CD14-positive monocyte (primary cell): ENCODE measurements at regions not wholly inside any gene's neighbourhood (a gene's known extent, or its start where the extent isn't known, plus 50 kb on each side); places are given as distances from the start of the nearest gene placed in this dataset.

Source experiments
- DNase-seq, 3 donors: peaks; one replicate each; pipeline ENCODE4 v3.0.0-alpha.2; 2011 to 2022
- H2AFZ ChIP-seq: 2 replicates; pipeline ENCODE4 v1.6.0; 2012; ENCODE audit warnings: mild to moderate bottlenecking, low read depth, low read length, inconsistent platforms; ENCODE audit not compliant: insufficient read depth, poor library complexity, severe bottlenecking
- H3K27ac ChIP-seq, 2 donors: 1 replicate in 1 of 2; 2 replicates in 1 of 2; pipeline ENCODE4 v1.5.1; 2012 to 2013; ENCODE audit warnings: low read length in 2 of 2, control low read depth in 1 of 2, inconsistent platforms in 1 of 2, low read depth in 1 of 2, mild to moderate bottlenecking in 1 of 2
- H3K27me3 ChIP-seq, 2 donors: one replicate each; pipeline versions ENCODE4 v1.6.0 to v1.6.1; 2011 to 2013; ENCODE audit warnings: low read length in 2 of 2; ENCODE audit not compliant: control insufficient read depth in 2 of 2, insufficient read depth in 2 of 2
- H3K36me3 ChIP-seq, 2 donors: replicated peaks in 1 of 2; 1 replicate in 1 of 2; 2 replicates in 1 of 2; pipeline versions ENCODE4 v1.5.1 to v1.6.1; 2012 to 2013; ENCODE audit warnings: low read length in 2 of 2, control low read depth in 1 of 2, inconsistent platforms in 1 of 2, mild to moderate bottlenecking in 1 of 2; ENCODE audit not compliant: insufficient read depth in 2 of 2, control insufficient read depth in 1 of 2
- H3K4me1 ChIP-seq, 2 donors: 1 replicate in 1 of 2; 2 replicates in 1 of 2; pipeline versions ENCODE4 v1.5.1 to v1.6.1; 2012 to 2013; ENCODE audit warnings: low read length in 2 of 2, control low read depth in 1 of 2, inconsistent platforms in 1 of 2, mild to moderate bottlenecking in 1 of 2, moderate library complexity in 1 of 2; ENCODE audit not compliant: insufficient read depth in 2 of 2, control insufficient read depth in 1 of 2
- H3K4me2 ChIP-seq: replicated peaks from 2 replicates; pipeline ENCODE3; 2012; ENCODE audit warnings: low read length, moderate library complexity, mild to moderate bottlenecking; ENCODE audit not compliant: poor library complexity, severe bottlenecking; ENCODE audit errors: extremely low read depth
- H3K4me3 ChIP-seq, 3 experiments: fragments of 200-600 bp in 1 of 3; sonication (generic) in 1 of 3; replicated peaks in 1 of 3; 1 replicate in 2 of 3; 2 replicates in 1 of 3; pipeline ENCODE4 v1.5.1; 2011 to 2013; ENCODE audit warnings: low read length in 3 of 3, mild to moderate bottlenecking in 3 of 3, control low read depth in 2 of 3, low read depth in 2 of 3, inconsistent platforms in 1 of 3, moderate library complexity in 1 of 3
- H3K79me2 ChIP-seq: 2 replicates; pipeline ENCODE4 v1.6.0; 2012; ENCODE audit warnings: mild to moderate bottlenecking, control low read depth, inconsistent platforms, low read length, moderate library complexity; ENCODE audit not compliant: insufficient read depth
- H3K9ac ChIP-seq: 2 replicates; pipeline ENCODE4 v1.6.0; 2017; ENCODE audit warnings: low read length, mild to moderate bottlenecking; ENCODE audit not compliant: insufficient read depth, poor library complexity, severe bottlenecking
- H3K9me3 ChIP-seq, 2 donors: replicated peaks in 1 of 2; 1 replicate in 1 of 2; 2 replicates in 1 of 2; pipeline versions ENCODE4 v1.5.1 to v1.6.1; 2012 to 2013; ENCODE audit warnings: low read length in 2 of 2, control low read depth in 1 of 2; ENCODE audit not compliant: control insufficient read depth in 1 of 2, insufficient read depth in 1 of 2
- H4K20me1 ChIP-seq: 2 replicates; pipeline ENCODE4 v1.6.0; 2012; ENCODE audit warnings: mild to moderate bottlenecking, low read length, control low read depth, moderate library complexity; ENCODE audit not compliant: insufficient read depth
- H3K27ac Mint-ChIP-seq, 7 donors: one replicate each; pipeline ENCODE4 v1.8.0; 2020; ENCODE audit warnings: mild to moderate bottlenecking in 7 of 7, mixed read lengths in 7 of 7, moderate library complexity in 6 of 7, inconsistent platforms in 2 of 7
- H3K27me3 Mint-ChIP-seq, 3 donors: one replicate each; pipeline ENCODE4 v1.8.0; 2021 to 2022; ENCODE audit warnings: low read depth in 3 of 3, mild to moderate bottlenecking in 3 of 3, mixed read lengths in 3 of 3, moderate library complexity in 3 of 3, inconsistent platforms in 1 of 3
- H3K36me3 Mint-ChIP-seq, 2 donors: one replicate each; pipeline ENCODE4 v1.8.0; 2020; ENCODE audit warnings: mixed read lengths in 2 of 2, inconsistent platforms in 1 of 2, mild to moderate bottlenecking in 1 of 2
- H3K4me1 Mint-ChIP-seq: one replicate; pipeline ENCODE4 v1.8.0; 2020; ENCODE audit warnings: mild to moderate bottlenecking, mixed read lengths
- H3K4me3 Mint-ChIP-seq, 2 donors: one replicate each; pipeline ENCODE4 v1.8.0; 2020; ENCODE audit warnings: mild to moderate bottlenecking in 2 of 2, mixed read lengths in 2 of 2, moderate library complexity in 1 of 2
- H3K9me3 Mint-ChIP-seq, 7 donors: one replicate each; pipeline ENCODE4 v1.8.0; 2020 to 2022; ENCODE audit warnings: mixed read lengths in 7 of 7, mild to moderate bottlenecking in 6 of 7, moderate library complexity in 6 of 7, inconsistent platforms in 2 of 7
- WGBS: methylation state at CpG from one replicate; pipeline ENCODE4 v1.1.5; 2013; ENCODE audit warnings: missing lambda C conversion rate; ENCODE audit not compliant: insufficient coverage; 5-methylcytosine and 5-hydroxymethylcytosine counted together
- intact Hi-C, 2 donors: fragments of 100-400 bp; cut with micrococcal nuclease; formaldehyde crosslinking; loops; one replicate each; pipeline versions ENCODE4 v1.15.0 to v1.15.1; 2023
- TF ChIP-seq, protein P1 (sequence below): fragments of 200-600 bp; IDR thresholded peaks from one replicate; pipeline ENCODE4 v1.8.0; 2022; ENCODE audit warnings: antibody characterized with exemption, mild to moderate bottlenecking

GRCh38 chr1:94317790-94318188 lies 80.4 kb upstream of the ARHGAP29 start:
- no peaks in the 10 kb centered on the region for H3K4me1 ChIP-seq
- DNase-seq, result no peak
- H3K27me3 ChIP-seq, result no peaks in the 10 kb centered on the region
- TF ChIP-seq, protein P1, sequence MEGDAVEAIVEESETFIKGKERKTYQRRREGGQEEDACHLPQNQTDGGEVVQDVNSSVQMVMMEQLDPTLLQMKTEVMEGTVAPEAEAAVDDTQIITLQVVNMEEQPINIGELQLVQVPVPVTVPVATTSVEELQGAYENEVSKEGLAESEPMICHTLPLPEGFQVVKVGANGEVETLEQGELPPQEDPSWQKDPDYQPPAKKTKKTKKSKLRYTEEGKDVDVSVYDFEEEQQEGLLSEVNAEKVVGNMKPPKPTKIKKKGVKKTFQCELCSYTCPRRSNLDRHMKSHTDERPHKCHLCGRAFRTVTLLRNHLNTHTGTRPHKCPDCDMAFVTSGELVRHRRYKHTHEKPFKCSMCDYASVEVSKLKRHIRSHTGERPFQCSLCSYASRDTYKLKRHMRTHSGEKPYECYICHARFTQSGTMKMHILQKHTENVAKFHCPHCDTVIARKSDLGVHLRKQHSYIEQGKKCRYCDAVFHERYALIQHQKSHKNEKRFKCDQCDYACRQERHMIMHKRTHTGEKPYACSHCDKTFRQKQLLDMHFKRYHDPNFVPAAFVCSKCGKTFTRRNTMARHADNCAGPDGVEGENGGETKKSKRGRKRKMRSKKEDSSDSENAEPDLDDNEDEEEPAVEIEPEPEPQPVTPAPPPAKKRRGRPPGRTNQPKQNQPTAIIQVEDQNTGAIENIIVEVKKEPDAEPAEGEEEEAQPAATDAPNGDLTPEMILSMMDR, result no peak
- no peak overlapping the region for H2AFZ ChIP-seq
- no peak overlapping the region for H3K9ac ChIP-seq
- no peak overlapping the region for H3K4me2 ChIP-seq
- no peaks in the 10 kb centered on the region for H3K79me2 ChIP-seq
- H3K36me3 Mint-ChIP-seq, result no peaks in the 10 kb centered on the region
- H3K9me3 ChIP-seq, result no peaks in the 10 kb centered on the region
- WGBS, result no CpG with 5 or more reads among the region's 1 CpG
- H4K20me1 ChIP-seq, result no peaks in the 10 kb centered on the region
- intact Hi-C loops, result no loop called here
- no peaks in the 10 kb centered on the region for H3K9me3 Mint-ChIP-seq
- H3K36me3 ChIP-seq, result no peaks in the 10 kb centered on the region
- H3K27ac Mint-ChIP-seq, result no peak overlapping the region
- no peak overlapping the region for H3K4me3 ChIP-seq
- H3K4me3 Mint-ChIP-seq, result no peak overlapping the region
- peaks cover 2 to 11% (median 10%) of the 10 kb centered on the region in 3 donors for H3K27me3 Mint-ChIP-seq
- H3K4me1 Mint-ChIP-seq, result peaks cover 5% of the 10 kb centered on the region
- no peak overlapping the region for H3K27ac ChIP-seq

DNA sequence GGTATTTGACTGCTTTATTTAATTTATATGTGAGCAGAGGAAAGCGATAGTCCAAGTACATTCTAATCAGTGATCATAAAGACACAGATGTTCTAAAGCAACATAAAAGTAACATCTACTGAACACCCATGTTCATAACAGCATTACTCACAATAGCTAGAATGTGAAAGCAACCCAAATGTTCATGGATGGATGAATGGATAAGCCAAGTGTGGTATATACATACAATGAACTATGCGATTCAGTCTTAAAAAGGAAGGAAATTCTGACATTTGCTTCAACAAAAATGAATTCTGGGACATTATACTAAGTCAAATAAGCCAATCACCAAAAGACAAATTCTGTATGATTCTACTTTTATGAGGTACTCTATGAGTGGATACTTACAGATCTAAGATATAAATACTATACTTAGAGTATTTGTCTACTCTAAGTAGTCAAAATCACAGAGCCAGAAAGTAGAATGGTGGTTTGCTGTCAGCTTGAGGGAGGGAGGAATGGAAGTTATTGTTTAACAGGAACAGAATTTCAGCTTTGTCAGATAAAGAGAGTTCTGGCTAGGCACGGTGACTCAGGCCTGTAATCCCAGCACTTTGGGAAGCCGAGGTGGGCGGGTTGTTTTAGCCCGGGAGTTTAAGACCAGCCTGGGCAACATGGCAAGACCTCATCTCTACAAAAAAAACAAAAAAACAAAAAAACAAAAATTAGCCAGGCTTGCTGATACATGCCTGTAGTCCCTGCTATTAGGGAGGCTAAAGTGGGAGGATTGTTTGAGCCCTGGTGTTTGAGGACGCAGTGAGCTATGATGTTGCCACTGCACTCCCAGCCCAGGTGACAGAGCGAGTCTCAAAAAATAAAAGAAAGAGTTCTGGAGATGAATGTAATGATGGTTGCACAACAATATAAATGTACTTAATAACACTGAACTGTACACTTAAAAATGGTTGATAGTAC lies 79.7 kb upstream of the ARHGAP29 start:
- no peaks in the 10 kb centered on the region for H3K9me3 ChIP-seq
- H3K36me3 ChIP-seq, result no peaks in the 10 kb centered on the region
- WGBS, result 100% methylated on average over 1 of the region's 8 CpGs
- no peak overlapping the region for H3K4me2 ChIP-seq
- Mint-ChIP-seq H3K27ac (no peak overlapping the region), H3K27me3 (peaks cover 2 to 11% (median 7%) of the 10 kb centered on the region in 3 donors), H3K4me1 (no peaks in the 10 kb centered on the region), H3K4me3 (no peak overlapping the region), H3K9me3 (no peaks in the 10 kb centered on the region), H3K36me3 (no peaks in the 10 kb centered on the region)
- no peaks in the 10 kb centered on the region for H4K20me1 ChIP-seq
- no peaks in the 10 kb centered on the region for H3K4me1 ChIP-seq
- H3K9ac ChIP-seq, result no peak overlapping the region
- H3K27ac ChIP-seq, result no peak overlapping the region
- H3K79me2 ChIP-seq, result no peaks in the 10 kb centered on the region
- no peak for DNase-seq
- TF ChIP-seq, protein P1, result no peak
- H2AFZ ChIP-seq, result no peak overlapping the region
- intact Hi-C loops, result no loop called here
- H3K4me3 ChIP-seq, result no peak overlapping the region
- H3K27me3 ChIP-seq, result no peaks in the 10 kb centered on the region
